Left forelimb (tissue), 1 donor: ENCODE measurements at regions not wholly inside any gene's neighbourhood (a gene's known extent, or its start where the extent isn't known, plus 50 kb on each side); places are given as distances from the start of the nearest gene placed in this dataset.

Experiments
- DNase-seq: peaks from one replicate; pipeline ENCODE4 v3.0.0-alpha.2; 2018; ENCODE audit warnings: low spot score

DNA sequence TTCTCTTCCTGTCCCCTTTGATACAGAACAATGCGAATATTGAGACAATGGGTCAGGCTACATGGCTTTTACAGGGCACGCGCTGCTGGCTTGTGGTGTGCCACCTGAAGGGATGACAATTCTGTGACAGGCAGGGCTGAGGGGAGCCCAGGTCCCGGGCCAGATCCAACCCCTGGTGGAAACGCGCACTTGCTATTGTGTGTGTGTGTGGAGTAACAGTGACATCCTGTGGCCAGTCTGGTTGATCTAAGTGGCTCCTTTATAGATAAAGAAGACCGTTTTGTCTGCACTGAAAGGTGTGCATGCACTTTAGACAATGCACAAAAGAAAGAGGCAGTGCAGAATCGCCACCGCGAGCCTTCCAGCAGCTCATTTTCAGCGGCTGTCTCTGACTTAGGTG, 273.6 kb downstream of the HRH4 start:
- no peak for DNase-seq

DNA sequence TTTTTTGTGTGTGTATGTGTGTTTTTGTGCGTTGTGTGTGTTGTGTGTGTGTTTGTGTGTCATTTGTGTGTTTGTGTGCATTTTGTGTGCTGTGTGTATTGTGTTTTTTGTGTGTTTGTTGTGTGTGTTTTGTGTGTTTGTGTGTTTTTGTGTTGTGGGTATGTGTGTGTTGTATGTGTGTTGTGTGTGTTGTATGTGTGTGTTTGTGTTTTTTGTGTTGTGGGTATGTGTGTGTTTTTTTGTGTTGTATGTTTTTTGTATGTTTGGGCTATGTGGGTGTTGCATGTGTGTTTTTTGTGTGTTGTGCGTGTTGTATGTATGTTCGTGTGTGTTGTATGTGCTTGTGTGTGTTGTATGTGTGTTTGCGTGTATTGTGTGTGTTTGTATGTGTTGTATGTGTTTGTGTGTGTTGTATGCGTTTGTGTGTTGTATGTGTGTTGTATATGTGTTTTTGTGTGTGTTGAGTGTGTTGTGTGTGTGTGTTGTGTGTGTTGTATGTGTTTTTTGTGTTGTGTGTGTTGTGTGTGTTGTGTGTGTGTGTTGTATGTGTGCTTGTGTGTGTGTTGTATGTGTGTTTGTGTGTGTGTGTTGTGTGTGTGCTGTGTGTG, 275.3 kb downstream of the HRH4 start:
- DNase-seq, result no peak

DNA sequence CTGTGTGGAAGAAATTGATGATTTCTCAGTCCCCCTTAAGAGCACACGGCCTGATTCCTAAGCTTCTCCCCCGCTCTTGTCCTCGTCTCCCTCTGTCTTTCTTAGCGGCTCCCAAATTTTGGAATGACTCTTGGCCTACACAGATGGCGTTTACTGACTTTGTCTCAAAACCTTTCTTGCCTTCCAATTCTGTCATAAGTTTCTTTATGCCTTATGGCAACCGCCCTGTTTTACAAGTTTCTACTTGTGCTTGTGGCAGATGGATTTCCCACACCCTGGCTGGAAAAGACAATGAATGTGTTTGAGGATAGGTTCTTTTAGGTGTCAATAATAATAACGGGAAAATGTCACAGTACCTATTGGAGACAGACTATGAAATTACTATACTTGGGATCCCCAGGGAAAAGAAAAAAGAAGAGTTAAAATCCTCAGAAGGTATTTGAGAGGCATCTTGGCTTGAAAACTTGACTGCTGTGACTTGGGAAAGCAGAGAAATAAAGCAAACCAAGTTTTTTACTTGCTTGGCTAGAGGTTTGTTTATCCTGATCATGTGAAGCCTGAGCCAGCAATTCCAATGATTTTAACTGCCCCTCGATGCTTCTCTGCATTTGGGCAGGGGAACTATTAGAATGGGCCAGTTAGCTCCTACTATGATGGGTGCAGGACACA, 276.4 kb downstream of the HRH4 start:
- no peak for DNase-seq

DNA sequence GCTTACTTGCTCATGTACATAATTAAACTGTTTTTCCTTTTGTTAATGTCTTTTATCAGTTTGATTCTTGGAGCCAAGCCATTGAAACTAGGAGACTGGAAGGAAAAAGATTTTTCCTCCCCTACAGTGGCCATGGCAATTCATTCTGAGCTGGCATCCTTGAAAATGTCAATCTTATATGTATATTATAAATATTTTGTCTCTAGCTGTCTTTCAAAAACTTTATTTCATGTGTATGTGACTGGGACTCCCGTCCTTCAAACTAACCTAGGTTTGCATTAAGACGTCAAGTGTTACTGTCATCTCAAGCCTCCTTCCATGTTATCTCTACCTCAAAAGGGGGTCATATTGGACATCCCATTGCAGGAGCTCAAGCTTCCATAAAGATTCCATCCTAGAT, 280.4 kb downstream of the HRH4 start:
- no peak for DNase-seq

DNA sequence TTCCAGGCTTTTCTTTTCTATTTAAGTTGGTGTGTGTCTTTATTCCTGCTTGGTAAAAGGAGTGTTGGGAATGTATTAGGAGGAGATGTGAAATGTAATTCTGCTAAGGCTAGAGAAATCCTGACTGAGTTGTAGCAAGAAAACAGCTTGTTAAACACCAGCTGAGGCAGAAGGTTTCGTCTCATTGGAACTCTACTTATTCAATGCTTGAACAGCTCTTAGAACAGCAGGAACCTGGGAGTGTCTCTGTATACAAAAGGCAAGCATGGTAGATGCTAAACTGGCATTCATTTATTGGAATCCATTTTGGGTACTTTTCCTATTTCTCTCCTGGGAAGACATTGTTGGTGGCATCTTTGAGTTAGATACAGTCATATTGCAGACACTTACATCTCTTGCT, 280.9 kb downstream of the HRH4 start:
- no peak for DNase-seq

DNA sequence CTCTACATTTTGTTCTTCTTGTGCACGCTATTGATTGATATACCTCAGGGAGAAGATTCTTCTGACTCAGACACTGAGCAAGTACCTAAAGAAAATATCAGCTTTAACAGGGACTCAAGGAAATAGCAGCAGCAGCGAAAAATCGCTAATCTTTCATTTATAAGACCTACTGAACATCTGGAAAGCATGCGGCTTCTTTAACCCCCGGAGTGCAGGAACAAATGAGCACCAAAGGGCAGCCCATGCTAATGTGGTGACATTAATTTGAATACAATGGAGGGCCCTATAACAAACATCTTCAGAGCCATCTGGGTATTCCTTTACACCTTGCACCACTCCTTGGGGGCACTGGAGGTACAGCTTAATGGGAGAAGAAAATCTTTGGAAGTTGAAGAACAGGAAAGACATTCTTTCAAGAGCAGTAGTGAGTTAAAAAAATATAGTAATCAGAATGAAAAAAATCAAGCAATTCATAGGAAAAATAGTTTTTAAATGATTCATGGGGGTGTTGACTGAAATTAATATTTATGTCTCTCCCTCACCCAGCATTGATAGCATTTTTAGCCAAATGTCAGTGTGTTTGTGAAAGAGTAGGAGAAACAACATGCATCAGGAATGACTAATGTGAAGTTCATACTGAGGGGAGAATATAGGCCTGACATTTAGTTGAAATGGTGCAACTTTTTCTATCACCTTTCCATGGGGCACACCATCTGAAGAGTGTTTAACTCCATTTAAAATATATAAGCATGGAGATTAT, 281.7 kb downstream of the HRH4 start:
- no peak for DNase-seq

DNA sequence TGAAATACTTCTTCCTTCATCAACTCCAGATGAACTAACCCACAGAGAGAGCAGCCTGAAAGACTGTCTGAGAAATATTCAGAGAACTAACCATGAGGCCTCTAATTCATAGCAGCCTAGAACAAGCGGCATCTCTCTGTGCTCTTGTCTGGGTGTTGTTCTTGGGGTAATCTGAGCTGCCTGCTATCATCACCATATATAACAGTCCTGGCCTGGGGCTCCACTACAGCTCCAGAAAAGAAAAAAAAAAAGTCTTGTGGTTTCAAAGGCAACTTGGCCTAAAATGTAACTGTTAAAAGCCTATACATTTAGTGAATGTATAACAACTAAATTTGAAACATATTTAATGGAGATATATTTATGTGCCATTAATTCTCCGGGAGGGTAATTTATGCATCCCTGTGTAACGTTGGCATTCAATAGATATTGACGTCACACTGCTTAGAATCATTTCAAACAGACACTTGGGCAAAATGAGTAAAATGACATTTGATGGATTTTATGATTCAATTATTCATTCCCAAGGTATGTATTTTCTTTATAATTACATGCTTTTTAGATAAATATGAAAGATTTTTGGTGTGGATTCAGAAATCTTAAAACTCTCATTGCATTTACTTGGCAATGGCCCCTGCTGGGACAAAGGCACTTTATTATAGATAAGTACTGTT, 294.3 kb downstream of the HRH4 start:
- DNase-seq, result no peak

DNA sequence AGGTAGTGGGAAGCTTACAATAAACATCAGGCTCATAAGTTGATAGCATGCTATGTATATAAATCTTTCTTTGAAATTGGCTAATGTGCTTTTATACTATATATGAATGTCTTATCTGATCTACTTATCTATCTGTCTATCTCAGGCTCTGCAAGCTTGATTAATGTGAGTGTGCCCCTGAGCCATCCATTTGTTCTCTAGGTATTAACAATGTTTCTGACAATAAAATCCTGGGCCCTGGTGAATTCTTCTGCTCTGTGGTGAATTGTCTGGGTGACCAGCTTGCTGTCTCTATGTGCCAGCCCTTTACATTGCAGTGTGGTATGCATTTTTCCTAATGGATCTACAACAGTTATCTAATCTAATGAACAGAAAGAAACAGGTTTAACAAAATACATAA, 295.9 kb downstream of the HRH4 start:
- DNase-seq, result no peak

DNA sequence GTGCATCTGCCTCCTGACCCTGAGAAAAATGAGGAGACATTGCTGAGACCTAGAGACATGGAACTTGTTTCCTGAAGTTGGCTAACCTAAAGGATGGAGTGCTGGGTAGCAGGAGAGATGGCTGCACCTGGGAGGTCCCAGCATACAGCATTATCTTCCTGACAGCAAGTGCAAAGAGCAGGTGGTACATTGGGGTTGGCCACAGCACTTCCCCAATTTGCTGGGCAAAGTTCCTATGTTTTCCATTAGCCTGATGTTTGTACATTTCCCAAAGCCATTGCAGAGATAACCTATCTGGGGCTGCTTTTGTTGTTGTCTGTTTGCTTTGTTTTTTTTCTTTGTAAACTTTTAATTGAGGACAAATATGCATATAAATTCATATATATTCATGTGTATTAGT, 296.7 kb downstream of the HRH4 start:
- DNase-seq, result no peak

DNA sequence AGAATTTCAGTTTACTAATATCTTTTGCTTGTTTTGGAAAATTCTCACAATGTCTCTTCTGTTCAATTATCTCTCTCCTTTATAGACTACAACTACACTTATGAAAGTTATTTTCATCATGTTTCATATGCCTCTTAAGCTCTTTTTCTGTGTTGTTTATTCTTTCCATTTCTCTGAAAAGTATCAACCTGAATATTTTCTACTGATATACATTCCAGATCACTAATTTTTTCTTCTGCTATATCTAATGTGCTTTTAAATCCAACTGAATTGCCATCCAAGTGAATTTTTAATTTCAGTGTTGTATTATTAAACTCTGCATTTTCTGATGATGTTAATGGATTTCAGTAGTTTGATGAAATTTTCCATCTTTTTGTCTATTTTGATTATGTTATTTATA, 301.3 kb downstream of the HRH4 start:
- no peak for DNase-seq

DNA sequence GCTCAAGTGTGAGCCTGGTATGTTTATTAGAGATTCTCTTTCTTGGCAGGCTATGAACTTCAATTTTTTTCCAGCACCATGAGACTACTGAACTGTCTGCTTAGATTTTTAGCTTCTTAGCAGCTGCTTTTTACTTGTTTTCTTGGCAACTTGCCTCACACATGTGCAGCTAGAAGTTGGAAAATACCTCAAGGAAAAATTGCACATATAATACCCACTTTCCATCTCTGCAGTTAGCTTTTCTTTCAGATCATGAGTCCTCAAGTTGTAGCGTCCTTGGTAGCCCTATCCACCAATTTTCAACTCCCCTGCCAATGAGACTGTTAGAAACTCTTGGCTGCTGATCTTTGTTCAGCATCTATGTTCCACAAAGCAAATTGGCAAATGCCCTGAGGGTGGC, 302.1 kb downstream of the HRH4 start:
- no peak for DNase-seq

DNA sequence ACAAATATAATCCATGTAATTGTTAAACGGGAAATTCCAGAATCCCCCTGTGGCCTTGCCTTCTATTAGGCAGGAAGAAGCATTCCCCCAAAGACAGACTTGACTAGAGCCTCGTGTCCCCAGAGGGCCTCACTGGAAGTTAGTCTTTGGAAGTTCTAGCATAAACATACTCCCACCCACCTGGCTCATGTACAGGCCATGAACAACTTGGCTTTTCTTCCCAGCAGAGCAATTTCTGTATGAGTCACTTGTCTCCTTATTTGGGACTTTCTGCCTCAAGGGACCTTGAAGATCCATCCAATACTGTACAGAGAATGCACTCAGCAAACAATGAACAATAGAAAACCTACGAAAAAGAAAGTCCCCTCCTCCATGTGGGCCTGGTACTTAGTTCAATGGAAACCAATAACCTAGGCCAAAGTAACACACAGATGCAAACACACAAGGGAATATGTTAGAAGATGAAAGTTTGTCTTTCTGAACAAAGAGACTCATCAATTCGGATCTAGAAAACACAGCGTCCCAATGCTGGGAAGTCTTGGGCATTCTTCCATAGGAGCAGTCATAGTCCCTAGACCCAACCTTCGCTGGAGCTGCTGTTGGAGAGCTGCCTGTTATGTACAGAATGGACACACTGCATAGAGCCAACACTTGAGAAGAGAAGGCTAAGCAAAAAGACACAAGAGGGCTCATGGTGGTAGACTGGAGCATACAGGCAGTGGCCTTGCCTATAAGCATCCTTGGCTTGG, 303.5 kb downstream of the HRH4 start:
- no peak for DNase-seq

DNA sequence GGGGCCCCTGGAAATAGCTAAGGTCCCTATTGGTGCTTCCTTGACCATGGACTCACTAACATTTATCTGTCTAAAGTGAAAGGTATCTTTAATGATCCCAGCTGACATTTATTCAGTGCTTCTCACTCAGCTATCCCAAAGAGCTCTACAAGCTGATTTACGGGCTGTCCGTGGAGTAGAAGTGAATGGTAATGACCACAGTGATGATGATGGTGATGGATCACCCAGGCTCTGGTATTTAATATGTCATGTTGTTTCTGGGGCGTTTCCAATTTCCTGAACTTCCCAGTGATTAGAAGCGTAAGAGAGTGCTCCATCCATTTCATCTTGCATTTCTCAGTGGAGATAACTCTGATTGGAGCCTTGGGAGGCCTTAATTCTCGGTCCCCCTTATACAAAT, 304.3 kb downstream of the HRH4 start:
- DNase-seq, result no peak

DNA sequence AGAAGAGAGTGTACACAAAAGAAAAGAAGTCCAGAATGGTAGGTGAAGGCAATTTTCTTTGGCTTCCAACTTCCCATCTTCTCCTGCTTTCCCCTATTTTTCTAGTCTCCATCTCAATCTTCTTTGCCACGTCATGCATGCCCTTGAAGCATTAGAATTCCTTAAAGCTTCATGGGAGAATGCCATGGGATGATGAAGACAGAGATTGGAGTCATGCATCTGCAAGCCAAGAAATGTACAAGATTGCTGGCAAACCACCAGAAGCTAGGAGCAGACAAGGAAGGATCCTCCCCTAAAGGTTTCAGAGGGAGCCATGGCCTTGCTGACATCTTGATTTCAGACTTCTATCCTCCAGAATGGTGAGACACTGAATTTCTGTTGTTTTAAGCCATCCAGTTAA, 305.9 kb downstream of the HRH4 start:
- DNase-seq, result no peak

DNA sequence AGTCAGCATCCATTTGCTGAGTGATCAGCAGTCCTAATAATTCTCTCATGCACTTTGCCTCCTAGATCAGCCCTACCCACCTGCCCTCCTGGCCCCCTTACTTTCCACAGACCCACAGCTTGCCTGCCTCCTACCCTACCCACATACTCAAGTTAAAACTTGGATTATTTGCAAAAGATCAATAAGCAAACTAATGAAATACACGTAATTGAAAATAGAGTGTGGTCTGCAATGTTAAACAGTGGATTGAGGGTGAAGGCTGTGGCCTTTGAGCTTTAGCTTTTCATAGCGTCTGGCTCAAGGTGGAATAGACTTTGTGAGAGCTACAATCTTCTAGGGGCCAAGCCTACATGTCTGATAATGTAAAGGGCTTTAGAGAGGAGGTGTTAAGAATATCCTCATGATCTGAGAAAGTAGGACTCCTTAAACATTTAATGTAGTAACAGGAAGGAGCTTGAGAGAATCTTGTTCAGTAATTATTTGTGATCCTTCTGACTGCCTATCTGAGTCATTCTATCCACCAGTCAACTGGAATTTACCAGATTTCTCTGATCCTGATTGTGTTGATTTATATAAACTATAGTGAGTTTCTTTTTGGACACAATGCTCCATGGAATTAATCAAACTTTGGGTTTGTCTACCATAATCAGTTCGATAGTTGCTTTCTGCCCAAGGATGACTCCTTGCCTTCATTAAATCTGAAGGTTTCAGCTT, 310.0 kb downstream of the HRH4 start:
- no peak for DNase-seq

DNA sequence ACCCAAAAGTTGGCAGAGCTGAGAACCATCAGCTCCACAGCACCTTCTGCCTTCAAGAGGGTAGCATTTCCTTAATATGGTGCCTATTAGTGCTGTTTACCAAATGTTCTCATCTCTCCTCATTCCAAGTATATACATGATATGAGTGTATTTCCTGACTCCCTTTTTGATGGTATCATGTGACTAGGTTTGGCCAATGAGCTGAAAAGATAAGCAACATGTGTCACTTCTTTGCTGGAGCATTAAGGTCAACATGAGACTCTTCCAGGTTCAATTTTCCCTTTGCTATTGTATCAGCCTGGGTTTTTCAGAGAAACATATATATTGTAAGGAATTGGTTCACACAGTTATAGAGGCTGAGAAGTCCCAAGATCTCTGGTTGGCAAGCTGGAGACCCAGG, 310.9 kb downstream of the HRH4 start:
- DNase-seq, result no peak

DNA sequence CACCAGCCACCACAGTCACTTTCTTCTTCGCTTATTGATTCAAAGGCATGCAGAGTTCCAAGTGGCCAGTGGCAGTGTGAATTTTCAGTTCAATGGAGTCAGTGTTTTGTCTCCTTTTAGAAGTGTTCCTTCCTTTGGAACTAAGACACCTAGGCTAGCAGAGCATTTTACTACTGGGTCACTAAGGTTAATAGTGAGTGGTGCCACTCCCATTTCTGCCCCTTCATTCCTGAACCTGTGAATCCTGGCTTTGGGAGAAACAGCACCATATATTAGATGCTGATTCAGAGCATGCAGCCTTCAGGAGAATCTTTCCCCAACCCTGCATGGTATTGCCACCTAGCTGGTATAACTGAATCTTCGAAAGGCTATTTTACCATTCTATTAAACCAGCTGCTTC, 312.7 kb downstream of the HRH4 start:
- DNase-seq, result no peak

DNA sequence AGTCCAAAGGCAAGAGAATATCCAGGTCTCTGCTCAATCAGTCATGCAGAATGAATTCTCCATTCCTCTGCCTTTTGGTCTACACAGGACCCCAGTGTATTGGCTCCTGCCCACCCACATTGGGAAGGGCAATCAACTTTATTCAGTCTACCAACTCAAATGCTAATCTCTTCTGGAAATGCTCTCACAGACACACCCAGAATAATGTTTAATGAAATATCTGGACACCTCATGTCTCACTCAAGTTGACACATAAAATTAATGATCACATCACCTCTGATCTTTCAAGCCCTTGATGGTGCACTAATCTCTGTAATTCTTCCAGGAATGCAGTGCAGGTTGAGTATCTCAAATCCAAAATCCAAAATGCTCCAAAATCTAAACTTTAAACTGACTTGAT, 315.6 kb downstream of the HRH4 start:
- no peak for DNase-seq

DNA sequence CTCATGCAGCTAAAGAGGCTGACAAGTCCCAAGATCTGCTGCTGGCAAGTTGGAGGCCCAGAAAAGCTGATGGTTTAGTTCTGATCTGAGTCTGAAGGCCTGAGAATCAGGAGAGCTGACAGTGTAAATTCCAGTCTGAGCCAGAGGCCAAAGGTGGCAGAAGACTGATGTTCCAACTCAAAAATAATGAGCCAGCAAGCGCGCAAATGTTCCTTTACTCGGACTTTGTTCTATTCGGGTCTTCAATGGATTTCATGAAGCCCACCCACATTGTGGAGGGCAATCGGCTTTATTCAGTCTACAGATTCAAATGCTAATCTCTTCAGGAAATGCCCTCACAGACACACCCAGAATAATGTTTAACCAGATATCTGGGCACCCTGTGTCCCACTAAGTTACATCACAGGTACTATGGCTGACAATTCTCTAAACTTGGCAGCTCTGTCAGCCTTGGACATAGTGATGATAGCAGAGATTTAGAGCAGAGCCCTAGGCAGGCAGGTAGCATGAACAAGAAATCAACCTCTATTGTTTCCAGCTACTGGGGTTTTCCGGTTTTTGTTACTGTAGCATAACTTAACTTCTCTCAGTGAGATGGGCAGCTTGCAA, 318.5 kb downstream of the HRH4 start:
- DNase-seq, result no peak

DNA sequence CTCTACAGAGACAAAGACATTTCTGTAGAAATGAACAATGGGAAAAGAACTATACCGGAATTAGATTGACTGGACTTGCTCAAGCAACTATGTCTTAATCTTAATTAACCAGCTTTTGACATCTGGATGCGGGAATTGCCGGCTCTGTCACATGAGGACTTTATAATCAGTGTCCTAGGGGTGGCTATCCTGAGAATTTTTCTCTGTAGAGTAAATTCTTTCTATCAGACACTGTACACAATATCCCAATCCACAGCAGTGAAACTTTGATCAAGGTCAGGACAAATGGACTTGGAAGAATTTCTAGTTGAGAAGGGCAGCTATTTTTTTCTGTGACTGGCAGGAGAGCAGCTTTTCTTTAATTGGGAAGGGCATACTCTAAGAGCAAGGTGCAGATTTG, 322.1 kb downstream of the HRH4 start:
- no peak for DNase-seq

DNA sequence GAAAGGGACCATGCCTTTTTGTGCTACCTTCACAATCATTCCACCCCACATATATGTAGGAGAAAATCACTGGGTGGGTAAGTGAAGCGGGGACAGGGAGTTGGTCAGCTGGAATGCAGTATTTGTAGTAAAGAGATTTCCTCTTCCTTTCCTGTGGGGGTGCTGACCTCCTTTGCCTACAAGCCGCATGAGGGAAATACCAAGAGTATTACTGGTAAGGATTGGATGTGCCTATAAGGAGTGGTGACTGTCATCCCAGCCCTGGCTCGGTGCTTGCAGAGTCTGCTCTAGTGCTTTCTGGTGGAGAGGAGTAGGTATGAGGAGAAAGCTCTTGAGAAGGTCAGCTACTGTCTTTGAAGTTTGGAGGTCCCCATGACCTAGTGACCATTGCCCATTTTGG, 324.6 kb downstream of the HRH4 start:
- DNase-seq, result no peak
